ENCODE measurements at regions not wholly inside any gene's neighbourhood (a gene's known extent, or its start where the extent isn't known, plus 50 kb on each side); places are given as distances from the start of the nearest gene placed in this dataset.

- TF ChIP-seq, protein P1, sequence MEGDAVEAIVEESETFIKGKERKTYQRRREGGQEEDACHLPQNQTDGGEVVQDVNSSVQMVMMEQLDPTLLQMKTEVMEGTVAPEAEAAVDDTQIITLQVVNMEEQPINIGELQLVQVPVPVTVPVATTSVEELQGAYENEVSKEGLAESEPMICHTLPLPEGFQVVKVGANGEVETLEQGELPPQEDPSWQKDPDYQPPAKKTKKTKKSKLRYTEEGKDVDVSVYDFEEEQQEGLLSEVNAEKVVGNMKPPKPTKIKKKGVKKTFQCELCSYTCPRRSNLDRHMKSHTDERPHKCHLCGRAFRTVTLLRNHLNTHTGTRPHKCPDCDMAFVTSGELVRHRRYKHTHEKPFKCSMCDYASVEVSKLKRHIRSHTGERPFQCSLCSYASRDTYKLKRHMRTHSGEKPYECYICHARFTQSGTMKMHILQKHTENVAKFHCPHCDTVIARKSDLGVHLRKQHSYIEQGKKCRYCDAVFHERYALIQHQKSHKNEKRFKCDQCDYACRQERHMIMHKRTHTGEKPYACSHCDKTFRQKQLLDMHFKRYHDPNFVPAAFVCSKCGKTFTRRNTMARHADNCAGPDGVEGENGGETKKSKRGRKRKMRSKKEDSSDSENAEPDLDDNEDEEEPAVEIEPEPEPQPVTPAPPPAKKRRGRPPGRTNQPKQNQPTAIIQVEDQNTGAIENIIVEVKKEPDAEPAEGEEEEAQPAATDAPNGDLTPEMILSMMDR (IDR thresholded peaks at IDR 0.05; ENCODE audit: low read depth, low read length, missing input control): no peak
- TF ChIP-seq, protein P2, sequence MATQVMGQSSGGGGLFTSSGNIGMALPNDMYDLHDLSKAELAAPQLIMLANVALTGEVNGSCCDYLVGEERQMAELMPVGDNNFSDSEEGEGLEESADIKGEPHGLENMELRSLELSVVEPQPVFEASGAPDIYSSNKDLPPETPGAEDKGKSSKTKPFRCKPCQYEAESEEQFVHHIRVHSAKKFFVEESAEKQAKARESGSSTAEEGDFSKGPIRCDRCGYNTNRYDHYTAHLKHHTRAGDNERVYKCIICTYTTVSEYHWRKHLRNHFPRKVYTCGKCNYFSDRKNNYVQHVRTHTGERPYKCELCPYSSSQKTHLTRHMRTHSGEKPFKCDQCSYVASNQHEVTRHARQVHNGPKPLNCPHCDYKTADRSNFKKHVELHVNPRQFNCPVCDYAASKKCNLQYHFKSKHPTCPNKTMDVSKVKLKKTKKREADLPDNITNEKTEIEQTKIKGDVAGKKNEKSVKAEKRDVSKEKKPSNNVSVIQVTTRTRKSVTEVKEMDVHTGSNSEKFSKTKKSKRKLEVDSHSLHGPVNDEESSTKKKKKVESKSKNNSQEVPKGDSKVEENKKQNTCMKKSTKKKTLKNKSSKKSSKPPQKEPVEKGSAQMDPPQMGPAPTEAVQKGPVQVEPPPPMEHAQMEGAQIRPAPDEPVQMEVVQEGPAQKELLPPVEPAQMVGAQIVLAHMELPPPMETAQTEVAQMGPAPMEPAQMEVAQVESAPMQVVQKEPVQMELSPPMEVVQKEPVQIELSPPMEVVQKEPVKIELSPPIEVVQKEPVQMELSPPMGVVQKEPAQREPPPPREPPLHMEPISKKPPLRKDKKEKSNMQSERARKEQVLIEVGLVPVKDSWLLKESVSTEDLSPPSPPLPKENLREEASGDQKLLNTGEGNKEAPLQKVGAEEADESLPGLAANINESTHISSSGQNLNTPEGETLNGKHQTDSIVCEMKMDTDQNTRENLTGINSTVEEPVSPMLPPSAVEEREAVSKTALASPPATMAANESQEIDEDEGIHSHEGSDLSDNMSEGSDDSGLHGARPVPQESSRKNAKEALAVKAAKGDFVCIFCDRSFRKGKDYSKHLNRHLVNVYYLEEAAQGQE (IDR thresholded peaks at IDR 0.05): no peak
- TF ChIP-seq YY1 (IDR thresholded peaks at IDR 0.05) (no peak), TAF1 (conservative IDR thresholded peaks at IDR 0.05) (no peak), FOXA1 (IDR thresholded peaks at IDR 0.05) (no peak), NR2F2 (IDR thresholded peaks at IDR 0.05) (no peak), SP1 (IDR thresholded peaks at IDR 0.05) (no peak), RAD21 (IDR thresholded peaks at IDR 0.05) (no peak), RXRA (IDR thresholded peaks at IDR 0.05) (no peak), MAX (IDR thresholded peaks at IDR 0.05) (no peak), GABPA (IDR thresholded peaks at IDR 0.05 in 1 of 2, conservative IDR thresholded peaks at IDR 0.05 in 1 of 2) (no peak), JUND (IDR thresholded peaks at IDR 0.05) (no peak)
Measured at GRCh38 chr11:70705930-70706329, 307.6 kb downstream of the CTTN start.

All from liver (tissue), 3 donors.